B cell (primary cell): ENCODE measurements at regions not wholly inside any gene's neighbourhood (a gene's known extent, or its start where the extent isn't known, plus 50 kb on each side); places are given as distances from the start of the nearest gene placed in this dataset.

Source experiments
- ATAC-seq: fragments of 200-7000 bp; cut with Tn5 transposase; one replicate; pipeline ENCODE4 v1.10.0; 2021; ENCODE audit warnings: low read depth, mild to moderate bottlenecking, moderate number of reproducible peaks, moderate library complexity
- CTCF ChIA-PET: fragments of 350-600 bp; sonication (Branson Sonifier 250); formaldehyde crosslinking; loops from one replicate; lab custom pipeline; 2021; ENCODE audit warnings: antibody characterized with exemption, inconsistent platforms; lab: Charles Lee
- POLR2A ChIA-PET: fragments of 350-600 bp; sonication (Branson Sonifier 250); formaldehyde crosslinking; loops from one replicate; lab custom pipeline; 2021; ENCODE audit warnings: antibody characterized with exemption; lab: Charles Lee
- DNase-seq: peaks from one replicate; pipeline ENCODE4 v3.0.0; 2013
- H2AFZ ChIP-seq: 2 replicates; pipeline ENCODE4 v1.6.1; 2012; ENCODE audit warnings: mild to moderate bottlenecking, low read depth, low read length; ENCODE audit not compliant: insufficient read depth, poor library complexity, severe bottlenecking
- H3K27ac ChIP-seq, 2 donors: 1 replicate in 1 of 2; 2 replicates in 1 of 2; pipeline ENCODE4 v1.5.1; 2012 to 2013; ENCODE audit warnings: low read length in 2 of 2, mild to moderate bottlenecking in 2 of 2, moderate library complexity in 1 of 2
- H3K27me3 ChIP-seq, 4 experiments: fragments of 200-600 bp in 1 of 4; sonication (generic) in 1 of 4; replicated peaks in 1 of 4; 1 replicate in 2 of 4; 2 replicates in 2 of 4; pipeline versions ENCODE4 v1.6.1 to v1.7.0; 2013 to 2016; ENCODE audit warnings: low read length in 3 of 4, mild to moderate bottlenecking in 2 of 4, mixed read lengths in 1 of 4, moderate library complexity in 1 of 4; ENCODE audit not compliant: insufficient read depth in 4 of 4, control insufficient read depth in 3 of 4; ENCODE audit errors: control extremely low read depth in 1 of 4
- H3K36me3 ChIP-seq, 2 experiments: replicated peaks in 1 of 2; 1 replicate in 1 of 2; 2 replicates in 1 of 2; pipeline versions ENCODE4 v1.6.1 to v1.7.1; 2013; ENCODE audit warnings: low read length in 1 of 2; ENCODE audit not compliant: insufficient read depth in 2 of 2, control insufficient read depth in 1 of 2; ENCODE audit errors: control extremely low read depth in 1 of 2, extremely low read depth in 1 of 2
- H3K4me1 ChIP-seq, 2 donors: fragments of 200-600 bp in 1 of 2; sonication (generic) in 1 of 2; 1 replicate in 1 of 2; 2 replicates in 1 of 2; pipeline versions ENCODE4 v1.5.1 to v1.6.1; 2013 to 2017; ENCODE audit warnings: low read length in 2 of 2; ENCODE audit not compliant: control insufficient read depth in 2 of 2, insufficient read depth in 2 of 2
- H3K4me2 ChIP-seq: replicated peaks from 2 replicates; pipeline ENCODE3; 2012; ENCODE audit warnings: mild to moderate bottlenecking, low read depth, low read length; ENCODE audit not compliant: poor library complexity, severe bottlenecking
- H3K4me3 ChIP-seq, 5 experiments: fragments of 200-600 bp in 1 of 5; sonication (generic) in 1 of 5; 1 replicate in 3 of 5; 2 replicates in 2 of 5; pipeline versions ENCODE4 v1.5.1 to v1.7.0; 2011 to 2016; ENCODE audit warnings: low read length in 4 of 5, mild to moderate bottlenecking in 4 of 5, low read depth in 2 of 5, control low read depth in 1 of 5, moderate library complexity in 1 of 5; ENCODE audit not compliant: insufficient read depth in 1 of 5; ENCODE audit errors: control extremely low read depth in 1 of 5, extremely low read depth in 1 of 5
- H3K79me2 ChIP-seq: fragments of 200-600 bp; sonication (generic); one replicate; pipeline ENCODE4 v1.6.0; 2016; ENCODE audit warnings: low read length; ENCODE audit not compliant: control insufficient read depth, insufficient read depth
- H3K9ac ChIP-seq: fragments of 200-600 bp; sonication (generic); 2 replicates; pipeline ENCODE4 v1.6.1; 2017; ENCODE audit warnings: mild to moderate bottlenecking, low read length, moderate library complexity
- H3K9me3 ChIP-seq, 3 donors: one replicate each; pipeline versions ENCODE4 v1.6.1 to v1.7.1; 2013; ENCODE audit warnings: low read length in 2 of 3; ENCODE audit not compliant: control insufficient read depth in 2 of 3, insufficient read depth in 1 of 3; ENCODE audit errors: control extremely low read depth in 1 of 3
- H4K20me1 ChIP-seq: 2 replicates; pipeline ENCODE4 v1.6.0; 2012; ENCODE audit warnings: mild to moderate bottlenecking, low read length; ENCODE audit not compliant: insufficient read depth, control insufficient read depth, poor library complexity, severe bottlenecking
- H3K27ac Mint-ChIP-seq: one replicate; pipeline ENCODE4 v1.8.0; 2021; ENCODE audit warnings: mixed read lengths
- H3K27me3 Mint-ChIP-seq: one replicate; pipeline ENCODE4 v1.8.0; 2021; ENCODE audit warnings: mixed read lengths
- H3K4me1 Mint-ChIP-seq: one replicate; pipeline ENCODE4 v1.8.0; 2021; ENCODE audit warnings: mixed read lengths
- H3K4me3 Mint-ChIP-seq: one replicate; pipeline ENCODE4 v1.8.0; 2021; ENCODE audit warnings: mixed read lengths
- H3K9me3 Mint-ChIP-seq: one replicate; pipeline ENCODE4 v1.8.0; 2022; ENCODE audit warnings: mixed read lengths; ENCODE audit not compliant: insufficient read depth
- CTCF ChIP-seq: fragments of 200-600 bp; IDR thresholded peaks from one replicate; pipeline ENCODE4 v1.8.0; 2022; ENCODE audit warnings: antibody characterized with exemption, mild to moderate bottlenecking
- EZH2 ChIP-seq: IDR thresholded peaks from 2 replicates; pipeline ENCODE4 v1.6.1; 2012; ENCODE audit warnings: borderline replicate concordance, low read depth, mild to moderate bottlenecking, moderate library complexity, low read length; ENCODE audit not compliant: insufficient read depth, poor library complexity, severe bottlenecking
- WGBS: methylation state at CpG from one replicate; pipeline ENCODE4 v1.1.5; 2013; ENCODE audit warnings: missing lambda C conversion rate; ENCODE audit not compliant: insufficient coverage; 5-methylcytosine and 5-hydroxymethylcytosine counted together
- intact Hi-C: fragments of 100-400 bp; cut with micrococcal nuclease; formaldehyde crosslinking; loops from one replicate; pipeline ENCODE4 v1.10.0; 2022

- Mint-ChIP-seq H3K4me1 (no peaks in the 10 kb centered on the region), H3K9me3 (peaks cover 2% of the 10 kb centered on the region), H3K27ac (no peak overlapping the region), H3K4me3 (no peak overlapping the region), H3K27me3 (peaks cover 3% of the 10 kb centered on the region)
- Histone ChIP-seq H4K20me1 (no peaks in the 10 kb centered on the region), H3K4me3 (no peak overlapping the region), H3K36me3 (no peaks in the 10 kb centered on the region), H3K27me3 (no peaks in the 10 kb centered on the region), H3K9ac (no peak overlapping the region), H3K4me1 (no peaks in the 10 kb centered on the region), H3K4me2 (no peak overlapping the region), H3K79me2 (no peaks in the 10 kb centered on the region), H3K27ac (no peak overlapping the region), H3K9me3 (peaks cover 0 to 3% (median 1%) of the 10 kb centered on the region in 3 donors), H2AFZ (no peak overlapping the region)
- ChIA-PET POLR2A (no interaction called here), CTCF (interaction anchor here (0.6 kb wide), 1 partner anchor 204 kb away, joined by 3 read pairs; no protein-coding TSS in a partner anchor)
- ATAC-seq = no peak
- DNase-seq = no peak
- WGBS = 96% methylated on average over 5 of the region's 6 CpGs
- intact Hi-C loops = no loop called here
- TF ChIP-seq CTCF (no peak), EZH2 (no peak)
Observed at GRCh38 chr2:180416627-180417026, 409.5 kb upstream of the CWC22 start.

GRCh38 chr2:180413336-180413735 lies 406.2 kb upstream of the CWC22 start:
- TF ChIP-seq EZH2 (no peak), CTCF (no peak)
- H3K9me3 Mint-ChIP-seq = no peaks in the 10 kb centered on the region
- peaks cover 0 to 1% (median 0%) of the 10 kb centered on the region in 3 donors for H3K9me3 ChIP-seq
- no peaks in the 10 kb centered on the region for H3K4me1 Mint-ChIP-seq
- no peak overlapping the region for H3K27ac Mint-ChIP-seq
- no peak for DNase-seq
- CTCF ChIA-PET = no interaction called here
- ATAC-seq = no peak
- WGBS = 100% methylated on average over 1 of the region's 2 CpGs
- POLR2A ChIA-PET = no interaction called here
- no peak overlapping the region for H3K9ac ChIP-seq
- H2AFZ ChIP-seq = no peak overlapping the region
- no peaks in the 10 kb centered on the region for H3K27me3 ChIP-seq
- intact Hi-C loops = no loop called here
- no peaks in the 10 kb centered on the region for H4K20me1 ChIP-seq
- no peak overlapping the region for H3K4me3 ChIP-seq
- H3K4me1 ChIP-seq = no peaks in the 10 kb centered on the region
- peaks cover 7% of the 10 kb centered on the region for H3K27me3 Mint-ChIP-seq
- no peak overlapping the region for H3K4me3 Mint-ChIP-seq
- H3K36me3 ChIP-seq = no peaks in the 10 kb centered on the region
- no peak overlapping the region for H3K27ac ChIP-seq
- H3K4me2 ChIP-seq = no peak overlapping the region
- H3K79me2 ChIP-seq = no peaks in the 10 kb centered on the region
